Stimulated activated CD4-positive, alpha-beta T cell treated with anti-CD3 and anti-CD28 coated beads, Interleukin-15, amount 100 ng/mL, for 24 hours (primary cell): ENCODE measurements at regions not wholly inside any gene's neighbourhood (a gene's known extent, or its start where the extent isn't known, plus 50 kb on each side); places are given as distances from the start of the nearest gene placed in this dataset.

Source experiments
- DNase-seq: peaks from one replicate; pipeline ENCODE4 v3.0.0-alpha.2; 2020

DNA sequence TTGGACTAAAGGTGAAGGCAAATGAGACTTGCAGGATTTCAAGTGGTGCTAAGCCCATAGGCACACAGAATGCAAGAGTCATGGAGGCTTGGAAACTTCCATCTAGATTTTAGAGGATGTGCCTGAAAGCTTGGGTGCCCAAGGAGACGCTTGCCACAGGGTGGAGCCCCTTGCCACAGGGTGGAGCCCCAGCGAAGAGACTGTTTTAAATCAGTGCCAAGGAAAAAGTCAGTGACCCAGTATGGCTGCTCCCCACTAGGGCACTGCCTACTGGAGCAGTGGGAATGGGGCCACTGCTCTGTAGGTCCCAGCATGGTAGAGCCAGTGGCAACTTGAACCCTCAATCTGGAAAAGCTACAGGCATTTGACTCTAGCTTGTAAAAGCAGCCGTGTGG is 794.2 kb upstream of the LCORL start:
- DNase-seq, result no peak

DNA sequence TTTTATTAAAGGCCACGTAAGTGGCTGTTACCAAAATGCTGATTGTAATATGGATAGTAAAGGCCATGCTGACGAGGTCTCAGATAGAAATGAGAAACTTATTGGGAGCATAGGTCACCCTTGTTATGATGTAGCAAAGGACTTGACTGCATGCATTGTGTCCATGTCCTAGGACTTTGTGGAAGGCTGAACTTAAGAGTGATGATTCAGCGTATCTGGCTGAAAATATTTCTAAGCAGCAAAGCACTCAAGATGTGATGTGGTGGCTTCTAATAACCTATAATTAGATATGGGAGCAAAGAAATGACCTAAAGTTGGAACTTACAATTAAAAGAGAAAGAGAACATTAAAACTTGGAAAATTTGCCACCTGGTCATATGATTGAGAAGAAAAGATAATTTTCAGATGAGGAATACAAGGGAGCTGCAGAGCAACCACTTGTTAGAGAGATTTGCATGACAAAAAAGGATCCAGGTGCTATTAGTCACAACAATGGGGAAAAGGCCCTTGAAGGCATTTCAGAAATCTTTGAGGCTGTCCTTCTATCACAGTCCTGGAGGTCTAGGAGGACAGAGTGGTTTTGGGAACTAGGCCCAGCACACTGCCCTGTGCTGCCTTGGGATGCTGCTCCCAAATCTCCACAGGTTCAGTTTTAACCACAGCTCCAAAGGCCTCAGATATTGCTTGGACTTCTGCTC is 793.7 kb upstream of the LCORL start:
- DNase-seq, result no peak

DNA sequence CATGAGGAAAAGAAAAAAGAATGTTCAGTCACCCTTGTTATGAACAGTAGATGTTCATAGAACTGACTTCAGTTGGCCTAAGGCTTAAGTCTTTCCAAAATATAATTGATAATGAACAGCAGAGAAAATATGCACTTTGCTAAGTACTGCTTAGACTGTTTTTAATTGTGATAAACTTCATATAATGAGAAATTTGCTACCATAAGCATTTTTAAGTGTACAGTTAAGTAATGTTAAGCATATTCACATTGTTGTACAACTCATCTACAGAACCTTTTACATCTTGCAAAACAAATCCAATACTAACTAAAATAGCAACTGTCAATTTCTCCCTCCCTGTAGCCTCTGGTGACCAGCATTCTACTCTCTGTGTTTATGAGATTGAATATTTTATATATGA is 792.2 kb upstream of the LCORL start:
- DNase-seq, result no peak

DNA sequence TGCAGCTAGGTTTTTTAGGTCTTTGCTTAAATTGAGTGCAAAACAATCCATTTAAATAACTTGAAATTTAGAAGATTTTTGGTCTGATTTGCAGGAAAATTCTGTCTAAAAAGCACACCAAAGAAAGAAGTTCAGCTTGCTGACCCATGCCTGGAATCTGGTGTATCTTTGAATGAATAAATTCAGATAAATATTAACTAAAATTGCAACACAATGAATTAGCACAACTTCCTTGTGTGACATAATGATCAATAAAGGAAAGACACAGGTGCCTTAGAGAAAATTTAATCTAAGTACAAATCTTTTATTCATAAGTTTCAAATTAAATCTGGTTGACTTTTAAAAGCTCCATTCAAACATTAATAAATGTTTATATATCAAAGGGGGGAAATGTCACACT is 791.5 kb upstream of the LCORL start:
- no peak for DNase-seq

DNA sequence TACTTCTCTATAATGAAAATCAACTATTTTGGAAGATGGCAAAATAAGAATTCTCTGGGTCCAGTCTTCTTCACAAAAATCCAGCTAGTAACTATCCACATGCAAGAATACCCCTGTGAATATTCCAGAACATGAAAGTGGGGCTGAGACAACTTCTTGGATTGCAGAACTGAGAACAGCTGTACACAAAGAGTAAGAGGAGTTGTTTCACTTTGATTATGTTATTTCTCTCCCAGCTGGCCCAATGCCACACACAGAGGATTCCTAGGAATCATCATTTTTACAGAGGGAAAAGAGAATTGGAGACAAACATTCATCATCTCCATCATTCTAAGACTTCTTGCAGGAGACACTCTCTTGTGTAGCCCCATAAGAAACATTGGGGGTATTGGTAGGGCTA is 782.2 kb upstream of the LCORL start:
- no peak for DNase-seq

DNA sequence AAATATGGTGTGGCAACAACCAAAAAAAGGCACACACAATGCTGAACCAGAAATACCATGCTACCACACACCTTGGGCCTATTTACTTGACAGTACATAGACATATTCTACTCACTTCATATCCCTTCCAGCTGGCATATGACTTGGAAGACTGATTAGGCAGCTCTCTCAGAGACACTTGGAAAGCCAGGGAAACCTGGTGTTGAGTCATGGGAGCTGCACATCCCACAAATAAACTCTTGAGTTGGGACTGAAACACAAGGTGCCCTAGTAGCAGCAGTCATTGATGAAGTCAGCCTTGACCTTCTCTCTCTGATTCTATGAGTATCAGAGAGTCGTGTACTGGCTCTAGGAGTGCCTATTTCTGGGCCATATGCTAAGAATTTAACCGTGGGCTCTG is 776.6 kb upstream of the LCORL start:
- no peak for DNase-seq

DNA sequence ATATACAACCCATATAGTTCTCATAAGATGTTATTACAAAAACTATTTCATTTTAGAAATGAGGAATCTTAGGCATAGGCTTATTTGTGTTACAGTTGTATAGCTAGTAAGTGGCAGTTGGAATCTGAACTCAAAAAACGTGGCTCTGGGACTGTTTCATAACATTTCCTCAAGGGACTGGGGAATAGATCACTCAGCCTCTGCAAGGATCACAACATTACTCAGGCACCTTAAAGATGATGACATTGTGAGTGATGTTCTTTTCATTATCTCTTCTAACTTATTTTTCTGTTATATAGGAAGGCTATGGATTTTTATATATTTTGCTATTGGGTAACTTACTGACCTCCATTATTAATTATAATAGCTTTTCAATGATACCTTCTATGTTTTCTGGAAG is 774.2 kb upstream of the LCORL start:
- DNase-seq, result no peak

DNA sequence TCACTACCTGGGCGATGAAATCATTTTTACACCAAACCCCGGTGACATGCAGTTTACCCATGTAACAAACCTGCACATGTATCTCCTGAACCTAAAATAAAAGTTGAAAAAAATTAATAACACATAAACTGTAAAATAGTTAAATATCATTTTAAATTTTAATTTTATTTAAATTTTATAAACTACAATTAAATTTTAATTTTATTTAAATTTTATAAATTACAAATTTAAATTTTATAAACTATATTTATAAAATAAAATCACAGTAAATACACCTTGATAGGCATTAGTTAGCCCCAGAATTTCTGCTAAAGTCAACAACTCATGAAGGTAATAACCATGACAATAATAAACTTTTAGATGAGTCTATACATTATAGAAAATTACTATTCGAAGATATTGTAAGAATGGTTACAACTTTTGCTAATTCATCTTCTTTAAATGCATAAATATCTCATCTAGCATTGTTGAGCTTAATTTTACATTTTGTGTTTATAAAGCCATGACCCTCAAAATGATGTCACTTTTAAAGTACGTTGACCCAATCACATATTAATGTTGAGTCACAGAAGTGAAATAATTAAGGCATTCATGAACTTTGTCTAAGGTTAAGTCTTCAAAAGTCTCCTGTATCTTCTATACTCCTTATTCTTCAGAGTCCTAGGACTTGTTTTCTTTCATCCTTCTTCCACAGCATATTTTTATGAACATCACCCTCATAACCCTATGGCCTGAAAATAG is 755.8 kb upstream of the LCORL start:
- DNase-seq, result no peak

DNA sequence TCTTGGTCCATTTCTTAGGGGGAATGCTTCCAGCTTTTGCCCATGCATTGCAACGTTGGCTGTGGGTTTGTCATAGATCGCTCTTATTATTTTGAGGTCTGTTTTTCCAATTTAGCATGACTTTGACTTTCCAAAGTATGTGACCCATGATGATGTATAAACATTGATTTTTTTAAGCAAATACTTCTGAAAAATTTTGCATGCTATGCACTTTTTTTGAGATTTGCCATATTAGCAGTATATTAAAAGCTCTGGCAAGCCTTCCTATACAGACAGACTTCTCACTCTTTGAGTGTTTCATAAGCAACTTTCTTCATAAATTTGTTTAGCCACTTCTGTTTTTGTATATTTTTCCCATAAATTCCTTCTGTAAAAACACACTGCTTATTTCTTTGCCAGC is 746.4 kb upstream of the LCORL start:
- DNase-seq, result no peak

DNA sequence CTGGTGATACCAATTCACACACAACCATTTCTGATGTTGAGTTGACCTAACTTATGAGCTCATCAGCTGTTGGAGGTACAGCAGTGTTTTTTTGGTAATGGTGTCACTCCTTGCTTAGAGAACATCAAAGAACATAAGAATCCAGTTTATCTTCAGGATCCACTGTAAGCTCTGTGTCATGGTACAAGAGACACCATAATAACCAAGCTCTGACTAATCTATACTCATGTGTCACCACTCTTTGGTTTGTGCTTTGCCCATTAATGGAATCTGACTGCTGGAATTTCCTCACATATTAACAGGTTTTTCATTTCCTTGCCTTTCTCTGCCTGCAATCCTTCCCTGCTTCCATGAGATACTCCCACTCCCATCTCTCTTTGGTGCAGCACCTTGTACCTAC is 735.1 kb upstream of the LCORL start:
- DNase-seq, result no peak

DNA sequence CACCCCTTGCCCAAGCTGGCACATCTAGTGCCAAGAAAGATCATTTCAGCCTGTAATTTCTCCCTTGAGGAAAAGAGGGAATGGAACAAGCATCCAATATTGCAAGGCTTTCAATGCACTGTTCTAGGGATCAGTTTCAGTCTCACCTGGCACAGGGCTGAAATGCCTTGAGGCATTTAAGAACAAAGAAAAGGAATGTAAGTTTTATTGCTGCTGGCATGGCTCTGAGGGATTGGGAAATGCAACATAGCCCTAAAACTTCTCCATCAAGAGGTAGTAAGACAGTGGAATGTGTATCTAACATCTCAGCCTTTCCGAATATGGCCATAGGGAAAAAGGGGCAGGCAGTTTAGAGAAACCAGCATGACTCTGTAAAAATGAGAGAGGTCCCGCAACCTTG is 732.6 kb upstream of the LCORL start:
- no peak for DNase-seq

DNA sequence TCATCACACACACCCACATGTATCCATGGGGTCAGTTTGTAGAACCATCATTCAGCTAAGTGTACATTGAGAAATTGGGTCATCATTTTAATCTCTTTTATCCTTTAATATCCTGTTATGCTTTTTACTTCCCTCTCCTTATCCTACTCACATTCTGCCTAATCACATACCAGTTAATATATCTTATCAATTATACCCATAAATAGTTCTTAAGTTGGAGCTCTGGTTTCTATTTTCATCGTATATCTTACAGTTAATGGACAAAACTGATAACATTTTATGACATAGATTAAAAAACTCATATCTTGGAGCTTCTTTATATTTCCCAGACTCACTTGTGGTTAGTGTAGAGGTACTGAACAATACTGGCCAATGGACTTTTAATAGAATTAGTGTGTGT is 729.5 kb upstream of the LCORL start:
- DNase-seq, result no peak

DNA sequence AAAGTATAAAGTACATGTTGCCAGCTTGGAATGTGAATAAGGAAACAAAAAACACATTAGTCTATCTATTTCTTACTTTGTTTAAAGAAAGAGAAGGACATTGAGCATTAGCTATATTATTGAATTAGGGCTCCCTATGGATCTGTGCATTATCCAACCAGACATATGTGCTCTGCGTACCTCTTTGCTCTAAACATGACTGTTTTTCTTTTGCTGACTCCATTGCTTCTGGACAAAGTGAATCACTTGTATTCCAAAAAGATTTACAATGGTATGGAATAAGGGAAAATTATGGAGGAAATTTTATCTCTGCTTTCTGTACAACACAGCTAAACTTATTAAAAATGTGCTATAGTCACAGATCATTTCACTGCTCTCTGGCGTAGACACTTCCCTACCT is 727.8 kb upstream of the LCORL start:
- no peak for DNase-seq

DNA sequence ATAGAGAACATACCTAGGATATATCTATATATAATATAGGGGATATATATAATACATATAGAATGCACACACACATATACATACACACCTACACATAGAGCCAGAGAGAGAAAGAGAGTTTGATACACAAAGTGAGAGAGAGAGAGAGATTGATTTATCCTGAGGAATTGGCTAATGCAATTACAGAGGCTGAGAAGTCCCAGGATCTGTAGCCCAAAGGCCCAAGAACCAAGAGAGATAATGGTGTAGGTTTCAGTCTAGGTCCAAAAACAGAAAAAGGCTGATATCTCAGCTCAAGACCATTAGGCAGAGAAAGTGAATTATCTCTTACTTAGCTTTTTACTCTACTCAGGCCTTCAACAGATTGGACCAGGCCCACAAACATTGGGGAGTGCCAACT is 715.0 kb upstream of the LCORL start:
- no peak for DNase-seq

DNA sequence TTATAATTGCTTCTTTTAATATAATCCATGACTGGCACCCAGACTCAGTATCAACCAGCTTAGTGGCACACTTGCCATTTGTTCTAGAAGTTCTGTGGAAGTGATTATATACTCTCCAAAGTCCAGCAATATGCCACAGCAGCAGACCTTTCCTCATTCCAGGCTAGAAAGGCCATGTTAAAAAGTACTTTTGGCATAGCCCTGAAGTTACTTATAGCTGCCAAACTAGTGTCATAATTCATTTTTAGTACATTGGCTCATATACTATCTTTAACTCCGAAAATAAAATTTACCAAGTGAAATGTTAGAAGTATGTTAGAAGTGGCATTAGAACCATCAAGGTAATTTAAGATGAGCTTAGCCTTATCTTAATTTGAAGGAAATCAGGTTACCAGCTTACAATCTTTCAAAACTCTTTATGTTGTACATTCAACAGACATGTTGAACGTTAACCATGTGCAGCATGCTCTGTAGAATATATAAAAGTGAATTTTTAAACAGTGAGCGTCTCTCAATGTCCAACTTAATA is 714.2 kb upstream of the LCORL start:
- DNase-seq, result no peak

DNA sequence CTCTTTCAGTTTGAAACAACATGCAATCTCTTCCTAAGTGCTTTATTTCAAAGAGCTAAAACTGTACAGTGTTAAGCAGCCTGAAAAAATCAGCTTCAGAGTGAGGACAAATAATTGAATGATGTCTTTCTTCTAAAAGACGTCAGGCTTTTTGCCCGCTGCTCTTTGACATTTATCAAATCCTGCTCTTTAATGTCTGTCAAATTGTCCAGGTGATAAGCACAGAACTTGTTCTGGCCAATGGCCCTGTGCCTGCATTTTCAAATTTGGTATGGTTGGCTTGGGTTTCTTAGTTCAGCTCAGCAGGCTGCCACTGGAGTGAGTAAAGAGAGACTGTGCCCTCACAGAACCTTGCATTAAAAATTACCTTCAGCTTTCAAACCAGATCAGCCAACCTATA is 712.9 kb upstream of the LCORL start:
- no peak for DNase-seq

DNA sequence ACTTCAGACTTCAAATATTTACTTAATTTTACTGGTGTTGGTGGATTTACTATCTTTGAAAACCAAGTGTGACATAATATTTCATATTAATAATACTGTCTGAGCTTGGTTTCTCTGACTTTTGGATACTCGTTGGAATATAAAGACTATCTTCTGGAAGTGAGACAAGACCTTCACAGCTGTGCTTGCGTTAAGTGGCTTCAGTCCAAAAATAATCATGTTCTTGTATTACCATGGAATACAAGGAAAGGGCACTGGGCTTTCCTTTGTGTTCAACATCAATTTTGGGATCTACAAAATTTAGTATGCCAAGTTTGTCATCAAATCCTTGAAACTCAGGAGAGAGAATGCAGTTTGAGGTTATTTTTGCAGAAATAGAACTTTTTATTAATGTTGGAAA is 712.4 kb upstream of the LCORL start:
- no peak for DNase-seq

DNA sequence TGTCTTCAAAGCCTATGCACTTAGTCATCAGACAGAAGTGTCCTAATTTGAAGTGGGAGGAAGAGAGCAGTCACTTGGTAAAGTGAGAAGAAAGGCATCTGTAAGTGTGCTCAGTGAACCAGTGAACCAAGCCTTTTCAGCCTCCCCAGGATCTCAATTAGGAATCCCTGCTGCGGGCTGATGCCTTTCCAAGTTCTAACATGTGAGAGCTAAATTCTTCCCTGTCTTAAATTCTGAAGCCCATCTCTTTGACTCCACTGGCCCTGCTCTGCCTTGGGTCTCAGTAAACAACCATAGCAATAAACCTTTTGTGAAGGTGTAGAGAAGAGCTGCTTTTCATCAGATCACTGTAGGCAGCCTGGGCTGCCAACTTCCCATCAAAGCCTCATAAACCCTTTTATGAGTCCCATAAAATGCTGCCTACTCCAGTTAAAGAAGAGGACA is 701.2 kb upstream of the LCORL start:
- no peak for DNase-seq

DNA sequence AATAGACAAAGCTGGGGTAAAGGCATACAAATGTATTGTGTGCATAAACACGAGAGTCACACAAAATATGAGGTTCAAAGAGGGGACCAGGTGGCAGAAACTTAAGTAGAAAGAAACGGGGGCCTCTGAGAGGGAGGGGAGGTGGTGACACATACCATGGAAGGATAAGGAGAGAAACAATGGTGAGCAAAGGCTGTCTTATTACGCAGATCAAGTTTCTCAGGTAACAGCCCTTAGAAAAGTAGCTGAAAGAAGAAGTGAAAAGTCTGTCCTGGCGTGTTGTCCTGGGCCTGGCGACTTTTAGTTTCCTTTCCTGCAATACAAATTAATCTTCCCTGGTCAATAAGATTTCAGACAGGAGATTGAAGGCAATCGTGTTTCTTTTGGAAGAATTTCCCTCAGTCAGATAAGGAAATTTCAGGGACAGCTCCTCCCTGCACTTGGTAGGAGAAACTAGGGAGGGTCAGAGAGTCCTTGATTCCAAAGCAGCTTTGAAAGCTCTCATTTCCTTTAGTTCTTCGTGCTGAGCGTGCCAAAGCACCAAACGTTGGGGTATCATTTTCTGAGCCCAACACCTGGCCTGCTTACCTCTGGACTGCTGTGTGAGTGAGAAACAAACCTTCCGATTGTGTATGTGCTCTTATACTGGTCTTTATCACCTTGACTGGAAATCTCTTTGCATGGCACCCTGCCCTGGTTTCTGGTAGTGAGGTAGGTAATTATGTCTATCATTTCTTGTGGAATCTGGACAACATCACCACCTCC is 676.7 kb upstream of the LCORL start:
- no peak for DNase-seq

DNA sequence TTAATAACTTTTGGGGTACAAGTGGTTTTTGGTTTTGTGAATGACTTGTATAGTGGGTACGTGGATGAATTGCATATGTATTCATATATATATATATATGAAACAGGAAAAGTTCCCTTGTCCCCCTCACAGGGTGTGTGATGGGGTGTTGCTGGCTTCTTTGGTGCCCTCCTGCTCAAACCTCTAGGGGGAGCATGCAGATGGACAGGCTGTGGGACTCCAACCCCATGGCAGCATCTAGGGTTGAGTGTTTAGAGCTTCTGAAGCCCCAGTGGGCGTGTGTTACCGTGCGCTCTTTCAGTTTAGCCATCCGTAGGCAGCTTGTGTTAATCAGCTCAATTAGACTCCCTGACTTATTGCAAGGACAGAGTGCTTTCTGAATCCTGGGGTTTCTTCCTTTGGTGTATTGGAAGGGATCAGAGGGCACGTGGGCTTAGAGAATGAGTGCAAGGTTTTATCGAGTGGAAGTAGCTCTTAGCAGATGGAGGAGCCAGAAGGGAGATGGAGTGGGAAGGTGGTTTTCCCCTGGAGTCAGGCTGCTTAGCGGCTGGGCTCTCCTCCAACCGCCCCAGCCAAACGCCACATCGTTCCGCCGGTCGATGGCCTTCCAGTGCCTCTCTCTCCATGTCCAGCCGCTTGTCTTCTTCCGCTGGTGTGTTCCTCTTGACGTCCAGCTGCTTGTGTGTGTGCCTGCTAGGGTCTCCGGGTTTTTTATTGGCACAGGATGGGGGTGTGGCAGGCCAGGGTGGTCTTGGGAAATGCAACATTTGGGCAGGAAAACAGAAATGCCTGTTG is 674.4 kb upstream of the LCORL start:
- DNase-seq, result no peak

DNA sequence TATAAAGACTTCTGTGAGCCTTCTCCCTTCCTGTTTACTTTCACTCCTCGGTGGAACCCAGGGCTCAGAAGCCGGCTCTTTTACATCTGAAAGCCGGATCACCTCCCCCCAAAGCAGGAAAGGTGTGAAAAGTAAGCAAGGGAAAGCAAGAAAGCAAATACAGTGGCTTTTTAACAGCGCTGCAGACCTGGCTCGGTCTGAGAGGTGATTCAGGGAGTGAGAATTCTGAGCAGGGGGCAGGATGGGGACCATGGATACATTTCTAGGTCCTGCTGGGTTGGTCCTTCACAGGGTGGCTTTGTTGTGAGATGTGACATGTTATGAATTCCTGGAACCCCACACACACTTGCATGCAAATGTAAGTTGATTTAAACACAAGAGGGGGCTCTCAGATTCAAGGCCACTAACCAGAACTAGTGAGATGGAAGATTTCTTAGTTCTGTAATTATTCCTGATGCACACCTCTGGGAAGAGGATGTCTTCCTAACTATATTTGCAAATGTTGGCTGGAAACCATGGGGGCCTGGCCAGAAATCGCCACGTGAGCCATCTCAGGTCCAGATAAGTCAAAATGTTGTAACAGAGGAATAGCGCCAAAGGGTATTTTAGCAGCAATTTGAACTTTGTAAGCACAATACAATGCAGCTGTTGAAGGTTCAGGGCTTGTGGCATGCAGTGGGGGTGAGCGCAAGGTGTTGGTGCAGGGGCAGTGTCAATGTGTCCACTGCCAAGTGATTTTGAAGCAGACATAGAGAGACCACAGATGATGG is 670.1 kb upstream of the LCORL start:
- no peak for DNase-seq

DNA sequence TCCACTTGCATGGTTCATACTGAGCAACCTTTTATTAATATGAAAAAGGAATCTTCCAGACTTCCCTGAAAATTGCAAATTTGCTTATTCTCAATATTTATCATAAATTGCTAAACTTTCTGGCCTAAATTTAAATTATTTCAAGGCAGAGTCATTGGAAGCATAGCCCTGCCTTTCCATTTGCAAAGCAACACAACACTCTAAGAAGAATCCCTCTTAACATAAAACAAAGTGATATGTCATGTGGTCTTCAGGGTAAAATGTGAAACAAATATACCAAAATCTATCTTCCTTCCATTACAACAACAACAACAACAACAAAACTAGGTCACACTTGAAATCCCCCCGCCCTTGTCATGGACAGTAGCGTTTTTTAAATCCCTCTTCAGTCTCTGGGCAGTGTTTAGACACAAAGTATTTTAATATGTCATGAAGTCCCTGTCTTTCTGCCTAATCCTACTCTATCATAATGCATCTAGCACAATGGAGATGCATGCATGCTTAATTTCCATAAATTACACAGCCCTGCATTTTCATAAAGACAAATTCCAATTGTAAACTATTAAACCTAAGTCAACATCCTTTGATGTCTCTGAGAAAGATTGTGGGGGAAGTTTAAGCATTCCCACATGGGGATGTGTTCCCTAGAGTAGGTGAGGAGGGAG is 668.9 kb upstream of the LCORL start:
- DNase-seq, result no peak
